ENCODE measurements at regions not wholly inside any gene's neighbourhood (a gene's known extent, or its start where the extent isn't known, plus 50 kb on each side); places are given as distances from the start of the nearest gene placed in this dataset.
A peak's percentile ranks its signal among the peaks of the same experiment; 100 is the strongest.

DNA sequence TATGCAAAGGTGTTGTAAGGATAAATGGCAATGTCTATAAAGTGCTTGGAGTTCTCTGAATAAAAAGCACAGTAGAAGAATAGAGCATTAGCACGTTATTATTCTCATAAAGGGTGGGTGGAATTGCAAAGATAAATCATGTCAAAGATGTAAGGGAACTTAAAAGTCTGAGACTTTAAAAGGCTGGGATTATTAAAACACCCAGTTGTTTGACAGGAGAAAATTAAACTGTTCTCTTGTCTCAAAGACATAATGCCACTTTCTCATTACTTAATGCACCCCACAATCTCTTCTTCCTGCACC, 70.4 kb upstream of the PDE10A start:
- POLR2A ChIA-PET = no interaction called here
- H3K36me3 ChIP-seq (ENCODE audit: control insufficient read depth, insufficient read depth, low read length) = no peaks in the 10 kb centered on the region
- no peak for DNase-seq (ENCODE audit: low read depth)
- TF ChIP-seq, protein P1, sequence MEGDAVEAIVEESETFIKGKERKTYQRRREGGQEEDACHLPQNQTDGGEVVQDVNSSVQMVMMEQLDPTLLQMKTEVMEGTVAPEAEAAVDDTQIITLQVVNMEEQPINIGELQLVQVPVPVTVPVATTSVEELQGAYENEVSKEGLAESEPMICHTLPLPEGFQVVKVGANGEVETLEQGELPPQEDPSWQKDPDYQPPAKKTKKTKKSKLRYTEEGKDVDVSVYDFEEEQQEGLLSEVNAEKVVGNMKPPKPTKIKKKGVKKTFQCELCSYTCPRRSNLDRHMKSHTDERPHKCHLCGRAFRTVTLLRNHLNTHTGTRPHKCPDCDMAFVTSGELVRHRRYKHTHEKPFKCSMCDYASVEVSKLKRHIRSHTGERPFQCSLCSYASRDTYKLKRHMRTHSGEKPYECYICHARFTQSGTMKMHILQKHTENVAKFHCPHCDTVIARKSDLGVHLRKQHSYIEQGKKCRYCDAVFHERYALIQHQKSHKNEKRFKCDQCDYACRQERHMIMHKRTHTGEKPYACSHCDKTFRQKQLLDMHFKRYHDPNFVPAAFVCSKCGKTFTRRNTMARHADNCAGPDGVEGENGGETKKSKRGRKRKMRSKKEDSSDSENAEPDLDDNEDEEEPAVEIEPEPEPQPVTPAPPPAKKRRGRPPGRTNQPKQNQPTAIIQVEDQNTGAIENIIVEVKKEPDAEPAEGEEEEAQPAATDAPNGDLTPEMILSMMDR (IDR thresholded peaks at IDR 0.05; ENCODE audit: insufficient read depth, low read depth, low read length) = no peak
- H3K4me3 ChIP-seq (ENCODE audit: low read depth, low read length) = no peak overlapping the region
- CTCF ChIA-PET = no interaction called here
- no peaks in the 10 kb centered on the region for H3K27me3 ChIP-seq (ENCODE audit: control insufficient read depth, insufficient read depth, low read length)

DNA sequence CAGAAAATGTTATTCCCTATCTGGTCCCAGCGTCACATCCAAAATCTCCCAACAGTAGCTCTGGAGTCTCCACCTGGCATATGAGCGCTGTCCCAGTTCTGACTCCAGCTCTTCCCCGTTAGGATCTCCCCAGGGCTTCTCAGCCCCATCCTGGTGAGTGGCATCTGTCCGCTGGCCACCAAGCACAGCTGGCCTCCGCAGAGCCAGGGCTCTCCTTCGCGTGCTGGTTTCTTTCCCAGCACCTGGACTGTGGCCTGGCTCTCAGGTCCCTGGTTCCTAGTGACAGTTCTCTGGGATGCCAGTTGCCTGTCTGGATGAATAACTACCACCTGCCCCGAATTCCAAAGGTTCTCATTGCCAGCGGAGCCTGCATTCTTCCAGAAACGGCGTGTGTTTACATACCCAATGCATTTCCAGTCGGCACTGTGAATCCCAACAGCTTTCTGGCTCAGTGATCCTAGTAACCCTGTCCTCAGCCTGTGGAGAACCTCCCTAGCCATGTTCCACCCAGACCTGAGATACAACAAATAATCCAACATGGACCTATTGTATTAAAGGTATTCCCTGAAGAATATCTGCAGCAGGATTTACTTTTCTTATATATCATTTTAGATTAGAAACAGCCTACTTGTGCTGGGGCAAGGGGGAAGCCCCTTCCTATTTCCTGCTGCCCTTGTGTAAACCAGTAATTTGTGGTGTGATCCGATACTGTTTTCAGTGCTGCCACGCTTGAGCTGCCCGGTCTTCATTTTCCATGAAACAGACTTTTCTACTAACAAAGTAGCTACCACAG, 69.9 kb upstream of the PDE10A start:
- H3K27me3 ChIP-seq (ENCODE audit: control insufficient read depth, insufficient read depth, low read length) = no peaks in the 10 kb centered on the region
- POLR2A ChIA-PET = no interaction called here
- CTCF ChIA-PET = no interaction called here
- H3K4me3 ChIP-seq (ENCODE audit: low read depth, low read length) = no peak overlapping the region
- H3K36me3 ChIP-seq (ENCODE audit: control insufficient read depth, insufficient read depth, low read length) = no peaks in the 10 kb centered on the region
- DNase-seq (ENCODE audit: low read depth) = no peak
- TF ChIP-seq, protein P1 (IDR thresholded peaks at IDR 0.05; ENCODE audit: insufficient read depth, low read depth, low read length) = no peak

DNA sequence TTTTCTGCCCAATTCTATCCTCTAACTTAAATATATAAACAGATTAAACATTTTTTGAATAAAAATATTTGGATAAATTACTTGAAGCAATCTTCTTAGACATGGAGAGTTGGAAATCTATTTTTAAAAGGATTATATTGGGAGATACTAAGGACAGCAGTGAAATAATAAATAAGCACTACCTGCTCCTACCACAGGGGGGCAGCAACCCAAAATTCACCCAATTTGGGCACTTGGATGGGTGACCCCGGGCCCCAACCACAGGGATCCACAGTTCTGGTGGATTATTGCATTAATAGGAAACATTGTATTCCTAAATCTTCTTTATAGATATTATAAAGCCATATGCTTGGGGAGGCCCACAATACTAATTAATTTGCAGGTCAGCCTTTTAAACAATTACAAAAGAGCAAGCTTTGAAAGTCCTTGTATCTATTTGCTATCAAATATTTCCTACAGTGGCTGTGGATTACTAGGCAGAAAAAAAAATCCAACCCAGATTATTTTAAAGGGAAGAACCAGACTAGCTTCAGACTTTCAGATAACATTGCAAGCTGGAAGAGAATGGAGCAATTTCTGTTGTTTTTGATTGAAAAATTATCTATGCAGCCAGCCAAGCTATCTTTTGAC, 66.4 kb upstream of the PDE10A start:
- ChIA-PET POLR2A (no interaction called here), CTCF (interaction anchor here (0.6 to 0.7 kb wide), 2 partner anchors 16 to 1115 kb away, joined by 3 read pairs; no protein-coding TSS in a partner anchor)
- no peak for DNase-seq (ENCODE audit: low read depth)

DNA sequence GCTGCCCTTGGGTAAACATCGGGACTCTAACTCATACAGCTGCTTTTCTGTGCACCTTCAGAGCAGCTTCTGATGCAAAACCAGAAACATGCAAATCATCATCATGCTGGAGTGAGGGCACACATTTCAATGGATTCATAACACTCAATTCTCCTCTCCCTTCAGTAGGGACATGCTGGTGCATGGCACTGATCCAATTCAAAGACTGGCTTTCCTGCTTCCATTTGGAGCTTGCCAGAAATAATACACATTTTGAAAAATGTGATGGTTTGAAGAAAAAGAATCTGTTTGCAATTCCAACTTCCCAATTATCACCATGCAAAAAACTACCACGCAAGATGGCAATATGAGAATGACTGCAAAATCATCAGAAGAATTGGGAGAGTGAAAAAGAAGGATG, 65.2 kb upstream of the PDE10A start:
- POLR2A ChIA-PET = no interaction called here
- Histone ChIP-seq H3K4me3 (ENCODE audit: low read depth, low read length) (no peak overlapping the region), H3K27me3 (ENCODE audit: control insufficient read depth, insufficient read depth, low read length) (no peaks in the 10 kb centered on the region), H3K36me3 (ENCODE audit: control insufficient read depth, insufficient read depth, low read length) (no peaks in the 10 kb centered on the region)
- TF ChIP-seq, protein P1 (IDR thresholded peaks at IDR 0.05; ENCODE audit: insufficient read depth, low read depth, low read length) = no peak
- CTCF ChIA-PET = no interaction called here
- DNase-seq (ENCODE audit: low read depth) = no peak

More for the DNA sequence above, 66.4 kb upstream of the PDE10A start:
- TF ChIP-seq, protein P1 (IDR thresholded peaks at IDR 0.05; ENCODE audit: insufficient read depth, low read depth, low read length) = peak; percentile 38
- no peaks in the 10 kb centered on the region for H3K36me3 ChIP-seq (ENCODE audit: control insufficient read depth, insufficient read depth, low read length)
- H3K4me3 ChIP-seq (ENCODE audit: low read depth, low read length) = no peak overlapping the region
- no peaks in the 10 kb centered on the region for H3K27me3 ChIP-seq (ENCODE audit: control insufficient read depth, insufficient read depth, low read length)

DNA sequence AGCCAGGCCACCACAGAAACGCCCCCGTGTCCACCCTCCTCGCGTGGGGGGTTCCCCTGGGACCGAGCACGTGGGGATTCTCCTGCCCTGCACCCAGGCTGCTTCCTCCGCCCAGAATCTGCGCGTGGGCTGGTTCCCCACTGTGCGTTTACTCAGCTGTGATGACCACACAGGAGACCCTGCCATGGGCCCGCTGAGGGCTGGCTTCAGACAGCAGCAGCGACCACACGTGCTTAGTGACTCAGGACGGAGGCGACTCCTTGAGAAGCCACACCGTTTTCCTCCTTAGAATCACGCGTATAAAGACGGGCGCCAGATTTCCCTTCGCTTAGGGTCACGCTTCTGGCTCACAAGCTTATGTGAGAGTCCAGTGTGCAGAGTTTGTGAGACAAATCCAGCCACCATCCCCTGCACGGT, 63.9 kb upstream of the PDE10A start:
- no peak overlapping the region for H3K4me3 ChIP-seq (ENCODE audit: low read depth, low read length)
- DNase-seq (ENCODE audit: low read depth) = no peak
- CTCF ChIA-PET = no interaction called here
- H3K36me3 ChIP-seq (ENCODE audit: control insufficient read depth, insufficient read depth, low read length) = no peaks in the 10 kb centered on the region
- TF ChIP-seq, protein P1 (IDR thresholded peaks at IDR 0.05; ENCODE audit: insufficient read depth, low read depth, low read length) = no peak
- POLR2A ChIA-PET = no interaction called here
- H3K27me3 ChIP-seq (ENCODE audit: control insufficient read depth, insufficient read depth, low read length) = no peaks in the 10 kb centered on the region
